Chondrocyte (in vitro differentiated cells): ENCODE measurements at regions not wholly inside any gene's neighbourhood (a gene's known extent, or its start where the extent isn't known, plus 50 kb on each side); places are given as distances from the start of the nearest gene placed in this dataset.

Experiments
- DNase-seq: peaks from one replicate; pipeline ENCODE4 v3.0.0; 2021; ENCODE audit warnings: mixed read lengths, low spot score
- H3K27ac Mint-ChIP-seq: one replicate; pipeline ENCODE4 v1.8.0; 2021; ENCODE audit warnings: mild to moderate bottlenecking, moderate library complexity, mixed read lengths; ENCODE audit not compliant: unreplicated experiment
- H3K27me3 Mint-ChIP-seq: 2 replicates; pipeline ENCODE4 v1.8.0; 2021; ENCODE audit warnings: low read depth, mixed read lengths
- H3K36me3 Mint-ChIP-seq: 2 replicates; pipeline ENCODE4 v1.8.0; 2021; ENCODE audit warnings: low read depth, mixed read lengths
- H3K4me1 Mint-ChIP-seq: 2 replicates; pipeline ENCODE4 v1.8.0; 2021; ENCODE audit warnings: low read depth, mild to moderate bottlenecking, mixed read lengths
- H3K4me3 Mint-ChIP-seq: one replicate; pipeline ENCODE4 v1.8.0; 2021; ENCODE audit warnings: mild to moderate bottlenecking, moderate library complexity, mixed read lengths; ENCODE audit not compliant: unreplicated experiment
- H3K9me3 Mint-ChIP-seq: 2 replicates; pipeline ENCODE4 v1.8.0; 2021; ENCODE audit warnings: low read depth, mixed read lengths
- CTCF ChIP-seq: fragments of 200-600 bp; sonication (generic); IDR thresholded peaks from 2 replicates; pipeline ENCODE4 v1.5.0; 2021; ENCODE audit warnings: antibody characterized with exemption, mild to moderate bottlenecking, moderate library complexity

- Mint-ChIP-seq H3K36me3 (peaks cover 5% of the 10 kb centered on the region), H3K4me3 (no peak overlapping the region), H3K27me3 (no peaks in the 10 kb centered on the region), H3K9me3 (peaks cover 14% of the 10 kb centered on the region), H3K4me1 (peaks cover 10% of the 10 kb centered on the region), H3K27ac (no peak overlapping the region)
- DNase-seq, result no peak
- TF ChIP-seq CTCF, result no peak
Measured at GRCh38 chr4:56169061-56169460, 218.2 kb downstream of the AASDH start.

GRCh38 chr4:56164907-56165306 is 216.2 kb downstream of the CEP135 start:
- no peak overlapping the region for H3K4me3 Mint-ChIP-seq
- no peak for DNase-seq

GRCh38 chr4:56160636-56161035 is 211.9 kb downstream of the CEP135 start:
- DNase-seq, result no peak

More at GRCh38 chr4:56164907-56165306, 216.2 kb downstream of the CEP135 start:
- peaks cover 14% of the 10 kb centered on the region for H3K4me1 Mint-ChIP-seq
- no peak overlapping the region for H3K27ac Mint-ChIP-seq
- TF ChIP-seq CTCF, result no peak
- peaks cover 1% of the 10 kb centered on the region for H3K36me3 Mint-ChIP-seq
- peaks cover 14% of the 10 kb centered on the region for H3K9me3 Mint-ChIP-seq
- H3K27me3 Mint-ChIP-seq, result no peaks in the 10 kb centered on the region

GRCh38 chr4:56158483-56158882 is 209.7 kb downstream of the CEP135 start:
- Mint-ChIP-seq H3K27me3 (no peaks in the 10 kb centered on the region), H3K36me3 (no peaks in the 10 kb centered on the region), H3K27ac (no peak overlapping the region), H3K9me3 (no peaks in the 10 kb centered on the region), H3K4me3 (no peak overlapping the region), H3K4me1 (no peaks in the 10 kb centered on the region)
- DNase-seq, result no peak
- no peak for TF ChIP-seq CTCF

More at GRCh38 chr4:56160636-56161035, 211.9 kb downstream of the CEP135 start:
- TF ChIP-seq CTCF, result no peak
- H3K4me3 Mint-ChIP-seq, result no peak overlapping the region
- H3K4me1 Mint-ChIP-seq, result peaks cover 14% of the 10 kb centered on the region
- H3K9me3 Mint-ChIP-seq, result no peaks in the 10 kb centered on the region
- H3K27me3 Mint-ChIP-seq, result no peaks in the 10 kb centered on the region
- H3K27ac Mint-ChIP-seq, result no peak overlapping the region
- no peaks in the 10 kb centered on the region for H3K36me3 Mint-ChIP-seq

GRCh38 chr4:56156141-56156540 is 207.4 kb downstream of the CEP135 start:
- Mint-ChIP-seq H3K4me3 (no peak overlapping the region), H3K9me3 (no peaks in the 10 kb centered on the region), H3K4me1 (no peaks in the 10 kb centered on the region), H3K27ac (no peak overlapping the region), H3K36me3 (no peaks in the 10 kb centered on the region), H3K27me3 (no peaks in the 10 kb centered on the region)
- no peak for DNase-seq
- TF ChIP-seq CTCF, result no peak
